ENCODE measurements at regions not wholly inside any gene's neighbourhood (a gene's known extent, or its start where the extent isn't known, plus 50 kb on each side); places are given as distances from the start of the nearest gene placed in this dataset.
"Not testable (repeated sequence)": the region's sequence is repeated elsewhere in the genome, so short reads cannot be mapped to it uniquely, and the experiment has no call there.

- DNase-seq, result no peak
Measured at GRCh38 chr15:98280284-98280975, 319.9 kb downstream of the ARRDC4 start.

GRCh38 chr15:98281130-98281529 is 320.6 kb downstream of the ARRDC4 start:
- no peak for DNase-seq

DNA sequence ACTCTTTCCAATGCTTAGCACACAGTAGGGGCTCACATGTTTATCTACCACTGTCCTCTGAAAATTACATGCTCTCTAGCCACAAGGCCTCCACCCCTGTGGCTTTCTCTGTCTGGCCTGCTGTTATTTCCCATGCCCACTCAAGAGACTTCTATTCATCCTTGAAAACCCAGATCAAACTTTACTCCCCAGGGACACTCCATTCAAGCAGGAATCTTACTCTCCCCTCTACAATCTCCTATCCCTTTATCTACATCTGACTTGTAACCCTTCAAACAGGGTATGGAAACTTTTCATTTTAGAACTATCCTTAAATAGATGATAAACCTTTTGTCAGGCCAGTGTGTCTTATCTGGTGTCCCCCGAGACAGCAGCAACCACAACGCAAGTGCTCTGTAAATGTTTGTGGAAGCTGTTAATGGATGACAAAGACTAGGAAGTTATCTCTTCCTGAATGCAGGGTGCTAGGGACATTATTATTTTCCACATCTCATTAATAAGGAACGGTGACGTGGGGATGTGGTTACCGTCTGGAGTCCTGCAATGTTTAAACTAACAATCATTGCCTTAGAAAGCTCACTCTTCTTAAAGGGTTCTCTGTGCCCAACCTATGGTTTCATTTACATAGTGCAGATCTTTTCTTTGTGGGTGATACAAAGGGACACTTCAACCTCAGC is 322.3 kb downstream of the ARRDC4 start:
- no peak for DNase-seq

- no peak for DNase-seq
Measured at GRCh38 chr15:98286200-98286599, 325.7 kb downstream of the ARRDC4 start.

GRCh38 chr15:98286831-98287230 is 326.3 kb downstream of the ARRDC4 start:
- DNase-seq, result no peak

DNA sequence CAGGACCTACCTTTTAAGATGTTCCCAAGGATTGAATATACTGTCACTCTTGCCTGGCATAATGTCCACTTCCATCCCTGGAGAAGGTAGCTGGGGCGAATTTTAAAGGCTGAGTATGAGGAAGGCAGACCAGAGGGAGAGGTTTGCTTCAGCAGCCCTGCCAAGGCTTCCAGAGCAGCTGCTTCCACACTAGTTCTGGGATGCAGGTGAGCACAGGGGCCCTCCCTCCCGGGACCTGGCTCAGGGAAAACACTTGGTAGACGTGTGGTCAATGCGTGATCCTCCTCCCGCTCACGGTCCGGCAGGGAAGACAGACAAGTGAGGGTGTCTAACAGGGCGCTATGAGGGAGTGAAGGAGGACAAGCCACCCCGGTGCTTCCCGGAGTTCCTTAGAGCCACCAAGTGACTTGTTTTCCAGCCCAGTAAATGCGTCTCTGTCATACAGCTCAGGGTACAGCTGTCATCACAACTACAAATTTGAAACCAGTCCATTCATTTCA is 327.6 kb downstream of the ARRDC4 start:
- no peak for DNase-seq

- DNase-seq, result no peak
Measured at GRCh38 chr15:98289747-98290146, 329.2 kb downstream of the ARRDC4 start.

DNA sequence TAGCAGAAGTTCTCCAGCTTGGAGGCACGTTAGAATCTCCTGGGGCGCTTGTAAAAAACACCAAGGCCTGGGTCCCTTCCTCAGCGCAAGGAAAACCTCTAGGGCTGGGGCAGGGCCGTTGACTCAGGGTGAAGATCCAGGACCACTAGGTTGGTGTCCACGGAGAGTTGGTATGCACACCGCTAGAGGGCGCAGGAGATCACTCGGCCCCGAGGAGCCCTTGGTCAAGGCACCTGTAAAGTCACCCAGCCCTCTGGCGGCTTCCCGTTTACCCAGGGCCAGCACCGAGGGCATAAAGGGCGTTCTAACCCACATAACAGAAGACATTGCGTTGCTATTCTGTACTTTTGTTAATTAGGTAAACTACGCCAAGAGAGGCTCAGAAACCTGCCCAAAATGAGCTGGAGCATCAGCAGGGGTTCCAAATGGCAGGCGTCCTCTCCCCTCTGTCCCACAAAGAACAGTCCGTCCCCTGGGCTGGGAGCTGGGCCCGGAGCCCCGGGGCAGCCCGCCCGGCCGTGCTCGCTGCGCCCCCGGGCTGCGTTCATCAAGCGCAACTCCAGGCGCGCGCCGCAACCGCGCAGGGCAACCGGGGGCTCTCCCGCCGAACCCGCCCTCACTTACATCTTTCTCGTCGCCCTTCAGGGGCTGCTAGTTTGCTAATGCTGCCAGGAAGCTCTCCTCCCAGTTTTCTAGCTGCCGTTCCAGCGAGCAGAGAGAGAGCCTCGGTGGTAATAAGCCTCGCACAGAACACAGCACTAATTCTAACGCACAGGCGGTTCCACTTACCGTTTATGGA is 332.1 kb downstream of the ARRDC4 start:
- DNase-seq, result no peak

DNA sequence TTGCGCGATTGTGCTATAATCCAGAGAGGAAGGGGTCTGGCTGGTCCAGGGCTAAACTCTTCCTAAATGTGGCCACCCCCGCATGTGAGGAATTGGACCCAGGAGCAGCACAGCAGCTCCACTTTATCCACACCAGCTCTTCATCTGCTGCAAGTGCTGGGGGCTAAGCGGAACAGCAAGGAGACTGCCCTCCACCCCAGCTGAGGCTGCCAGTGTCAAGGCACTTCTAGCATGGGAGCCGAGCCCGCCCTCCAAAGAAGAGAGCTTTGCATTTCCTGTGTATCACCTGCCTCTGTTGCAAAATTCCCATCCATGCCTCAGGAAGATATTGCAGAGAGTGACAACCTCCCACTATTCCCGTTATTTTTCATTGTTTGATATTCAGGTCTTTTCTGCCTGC is 333.6 kb downstream of the ARRDC4 start:
- no peak for DNase-seq

DNA sequence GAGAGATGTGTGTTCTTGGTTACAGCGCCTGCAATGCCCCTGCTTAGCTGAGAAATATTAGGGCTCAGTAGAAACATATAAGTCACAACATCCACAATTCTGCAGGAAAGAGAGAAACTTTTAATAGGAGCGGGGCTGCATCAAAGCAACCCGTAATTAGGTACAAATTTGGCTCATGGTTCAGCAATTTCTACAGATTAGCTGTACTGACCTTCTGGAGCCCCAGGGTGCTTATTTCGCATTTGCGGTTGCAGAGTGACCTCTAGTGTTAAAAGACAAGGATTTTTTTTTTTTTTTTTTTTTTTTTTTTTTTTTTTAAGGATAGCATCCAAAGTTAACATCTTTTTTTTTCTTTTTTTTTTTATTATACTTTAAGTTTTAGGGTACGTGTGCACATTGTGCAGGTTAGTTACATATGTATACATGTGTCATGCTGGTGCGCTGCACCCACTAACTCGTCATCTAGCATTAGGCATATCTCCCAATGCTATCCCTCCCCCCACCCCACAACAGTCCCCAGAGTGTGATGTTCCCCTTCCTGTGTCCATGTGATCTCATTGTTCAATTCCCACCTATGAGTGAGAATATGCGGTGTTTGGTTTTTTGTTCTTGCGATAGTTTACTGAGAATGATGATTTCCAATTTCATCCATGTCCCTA is 334.7 kb downstream of the ARRDC4 start:
- DNase-seq, result not testable (repeated sequence)

DNA sequence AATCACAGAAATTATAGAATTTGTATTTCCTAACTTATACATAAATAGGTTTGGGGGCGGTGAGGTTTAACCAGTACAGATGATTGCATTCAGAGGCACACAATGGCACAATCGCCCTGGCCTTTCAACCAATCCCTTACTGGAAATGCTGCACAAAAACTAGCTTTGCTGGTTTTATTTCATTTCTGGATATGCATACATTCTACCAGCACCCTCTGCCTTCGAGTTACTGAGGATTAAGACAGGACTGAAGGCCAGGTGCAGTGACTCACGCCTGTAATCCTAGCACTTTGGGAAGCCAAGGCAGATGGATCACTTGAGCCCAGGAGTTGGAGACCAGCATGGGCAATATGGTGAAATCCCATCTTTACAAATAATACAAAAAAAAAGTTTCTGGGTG is 336.1 kb downstream of the ARRDC4 start:
- no peak for DNase-seq

- DNase-seq, result no peak
Measured at GRCh38 chr15:98304371-98304770, 343.9 kb downstream of the ARRDC4 start.

GRCh38 chr15:98308117-98308516 is 340.2 kb upstream of the IGF1R start:
- no peak for DNase-seq

- DNase-seq, result peak; percentile 62
Measured at GRCh38 chr15:98311566-98312188, 336.7 kb upstream of the IGF1R start.

GRCh38 chr15:98312913-98313312 is 335.4 kb upstream of the IGF1R start:
- no peak for DNase-seq

DNA sequence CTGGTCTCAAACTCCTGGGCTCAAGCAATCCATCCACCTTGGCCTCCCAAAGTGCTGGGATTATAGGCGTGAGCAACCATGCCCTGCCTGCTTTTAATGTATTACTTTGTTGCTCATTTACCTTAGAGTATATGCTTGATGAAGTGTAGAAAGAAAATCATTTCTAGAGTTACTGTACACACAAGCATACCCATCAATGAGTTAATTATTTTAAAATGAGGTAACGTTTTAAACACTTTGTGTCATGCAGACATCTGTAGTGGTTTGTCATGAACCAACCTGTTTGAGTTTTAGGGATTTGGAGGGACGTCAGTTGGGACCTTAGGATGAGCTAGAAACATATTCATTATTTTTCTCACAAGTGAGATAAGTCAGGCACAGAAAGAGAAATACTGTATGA is 332.4 kb upstream of the IGF1R start:
- no peak for DNase-seq

GRCh38 chr15:98321896-98322295 is 326.4 kb upstream of the IGF1R start:
- DNase-seq, result no peak

- no peak for DNase-seq
Measured at GRCh38 chr15:98322581-98322980, 325.8 kb upstream of the IGF1R start.

GRCh38 chr15:98324341-98324970 is 323.9 kb upstream of the IGF1R start:
- DNase-seq, result no peak

- no peak for DNase-seq
Measured at GRCh38 chr15:98326804-98327203, 321.5 kb upstream of the IGF1R start.

GRCh38 chr15:98330258-98330657 is 318.1 kb upstream of the IGF1R start:
- DNase-seq, result no peak

Data from activated naive CD4-positive, alpha-beta T cell treated with Interleukin-2 at 50 U/mL for 16 hours (primary cell).